ENCODE measurements at regions not wholly inside any gene's neighbourhood (a gene's known extent, or its start where the extent isn't known, plus 50 kb on each side); places are given as distances from the start of the nearest gene placed in this dataset.

DNA sequence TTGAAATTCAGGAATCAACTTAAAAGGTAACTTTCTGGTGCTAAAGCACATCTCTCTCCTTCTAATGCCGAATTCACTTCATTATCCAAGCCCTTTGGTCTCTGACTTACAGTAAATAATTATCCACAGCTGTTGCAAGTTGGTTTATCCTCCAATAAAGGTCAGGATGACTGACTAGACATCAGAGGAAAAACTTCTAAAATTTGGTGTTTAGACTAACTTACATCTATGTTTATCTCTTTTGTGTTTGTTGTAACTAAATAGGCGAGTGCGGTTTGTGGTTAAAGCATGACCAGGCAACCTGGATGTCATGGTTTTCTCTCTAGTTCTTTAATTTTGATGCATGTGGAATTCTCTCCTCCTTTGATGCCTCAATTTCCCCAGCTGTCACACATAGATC, 237.4 kb upstream of the LRTM1 start:
- no peak for DNase-seq (ENCODE audit: low spot score)
- TF ChIP-seq, protein P1, sequence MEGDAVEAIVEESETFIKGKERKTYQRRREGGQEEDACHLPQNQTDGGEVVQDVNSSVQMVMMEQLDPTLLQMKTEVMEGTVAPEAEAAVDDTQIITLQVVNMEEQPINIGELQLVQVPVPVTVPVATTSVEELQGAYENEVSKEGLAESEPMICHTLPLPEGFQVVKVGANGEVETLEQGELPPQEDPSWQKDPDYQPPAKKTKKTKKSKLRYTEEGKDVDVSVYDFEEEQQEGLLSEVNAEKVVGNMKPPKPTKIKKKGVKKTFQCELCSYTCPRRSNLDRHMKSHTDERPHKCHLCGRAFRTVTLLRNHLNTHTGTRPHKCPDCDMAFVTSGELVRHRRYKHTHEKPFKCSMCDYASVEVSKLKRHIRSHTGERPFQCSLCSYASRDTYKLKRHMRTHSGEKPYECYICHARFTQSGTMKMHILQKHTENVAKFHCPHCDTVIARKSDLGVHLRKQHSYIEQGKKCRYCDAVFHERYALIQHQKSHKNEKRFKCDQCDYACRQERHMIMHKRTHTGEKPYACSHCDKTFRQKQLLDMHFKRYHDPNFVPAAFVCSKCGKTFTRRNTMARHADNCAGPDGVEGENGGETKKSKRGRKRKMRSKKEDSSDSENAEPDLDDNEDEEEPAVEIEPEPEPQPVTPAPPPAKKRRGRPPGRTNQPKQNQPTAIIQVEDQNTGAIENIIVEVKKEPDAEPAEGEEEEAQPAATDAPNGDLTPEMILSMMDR (IDR thresholded peaks at IDR 0.05) = no peak
- H3K4me1 ChIP-seq = no peaks in the 10 kb centered on the region
- H3K36me3 ChIP-seq = no peaks in the 10 kb centered on the region
- H3K27ac ChIP-seq = no peak overlapping the region
- no peak overlapping the region for H3K4me3 ChIP-seq
- no peaks in the 10 kb centered on the region for H3K9me3 ChIP-seq
- no peaks in the 10 kb centered on the region for H3K27me3 ChIP-seq

GRCh38 chr3:55164876-55165275, 237.0 kb upstream of the LRTM1 start:
- DNase-seq (ENCODE audit: low spot score) = no peak
- H3K36me3 ChIP-seq = no peaks in the 10 kb centered on the region
- TF ChIP-seq, protein P1 (IDR thresholded peaks at IDR 0.05) = no peak

GRCh38 chr3:55164191-55164590, 236.3 kb upstream of the LRTM1 start:
- Histone ChIP-seq H3K27me3 (no peaks in the 10 kb centered on the region), H3K27ac (no peak overlapping the region), H3K4me1 (no peaks in the 10 kb centered on the region), H3K9me3 (no peaks in the 10 kb centered on the region), H3K4me3 (no peak overlapping the region), H3K36me3 (no peaks in the 10 kb centered on the region)
- no peak for DNase-seq (ENCODE audit: low spot score)
- TF ChIP-seq, protein P1 (IDR thresholded peaks at IDR 0.05) = no peak

More at GRCh38 chr3:55164876-55165275, 237.0 kb upstream of the LRTM1 start:
- no peaks in the 10 kb centered on the region for H3K4me1 ChIP-seq
- no peaks in the 10 kb centered on the region for H3K9me3 ChIP-seq
- H3K27ac ChIP-seq = no peak overlapping the region
- no peak overlapping the region for H3K4me3 ChIP-seq
- H3K27me3 ChIP-seq = no peaks in the 10 kb centered on the region

GRCh38 chr3:55163421-55163820, 235.6 kb upstream of the LRTM1 start:
- Histone ChIP-seq H3K36me3 (no peaks in the 10 kb centered on the region), H3K9me3 (no peaks in the 10 kb centered on the region), H3K4me1 (no peaks in the 10 kb centered on the region), H3K27ac (no peak overlapping the region), H3K4me3 (no peak overlapping the region), H3K27me3 (no peaks in the 10 kb centered on the region)
- DNase-seq (ENCODE audit: low spot score) = no peak
- TF ChIP-seq, protein P1 (IDR thresholded peaks at IDR 0.05) = no peak

DNA sequence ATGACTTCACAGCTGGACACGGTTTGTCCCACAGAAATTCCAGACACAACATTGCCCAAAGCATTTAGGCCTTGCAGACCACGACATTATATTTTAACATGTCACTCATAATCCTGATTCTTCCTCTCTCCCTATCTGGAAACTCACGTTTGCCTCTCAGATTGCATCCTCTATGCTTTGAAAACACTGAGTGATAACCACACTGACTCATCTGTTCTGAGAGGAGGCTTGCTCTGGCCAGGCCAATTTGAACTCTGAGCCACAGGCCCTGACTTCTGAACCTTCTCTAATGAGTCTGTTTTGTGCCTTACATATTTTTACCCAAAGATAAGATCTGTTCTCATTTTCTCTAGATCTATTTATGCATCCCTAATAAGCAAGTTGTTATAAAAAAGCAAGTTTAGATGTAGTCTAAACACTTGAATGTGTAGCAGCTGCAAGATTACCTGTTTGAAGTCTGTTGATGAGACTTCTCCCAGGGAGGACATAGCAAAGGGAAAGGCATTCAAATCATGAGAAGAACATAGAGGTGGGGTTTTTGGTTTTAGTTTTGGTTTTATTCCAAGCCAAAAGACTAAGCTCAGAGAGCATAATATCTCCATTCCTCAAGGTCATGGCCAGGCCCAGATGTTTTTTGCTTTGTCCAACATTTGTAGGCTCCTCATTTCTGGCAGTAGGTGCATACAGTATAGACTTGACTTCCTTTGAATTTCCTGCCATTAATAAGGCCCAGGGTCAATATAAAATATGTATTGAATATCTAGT, 234.4 kb upstream of the LRTM1 start:
- H3K27ac ChIP-seq = no peak overlapping the region
- H3K4me3 ChIP-seq = no peak overlapping the region
- TF ChIP-seq, protein P1 (IDR thresholded peaks at IDR 0.05) = no peak
- no peaks in the 10 kb centered on the region for H3K36me3 ChIP-seq
- H3K9me3 ChIP-seq = no peaks in the 10 kb centered on the region
- no peaks in the 10 kb centered on the region for H3K27me3 ChIP-seq
- H3K4me1 ChIP-seq = no peaks in the 10 kb centered on the region
- DNase-seq (ENCODE audit: low spot score) = no peak

GRCh38 chr3:55161231-55161630, 233.4 kb upstream of the LRTM1 start:
- Histone ChIP-seq H3K4me1 (no peaks in the 10 kb centered on the region), H3K9me3 (no peaks in the 10 kb centered on the region), H3K27me3 (no peaks in the 10 kb centered on the region), H3K4me3 (no peak overlapping the region), H3K27ac (no peak overlapping the region), H3K36me3 (no peaks in the 10 kb centered on the region)
- TF ChIP-seq, protein P1 (IDR thresholded peaks at IDR 0.05) = no peak
- DNase-seq (ENCODE audit: low spot score) = no peak

All from right atrium auricular region (tissue), 2 donors.